ENCODE measurements at regions not wholly inside any gene's neighbourhood (a gene's known extent, or its start where the extent isn't known, plus 50 kb on each side); places are given as distances from the start of the nearest gene placed in this dataset.

- CTCF ChIA-PET, result interaction anchor here (0.7 kb wide), 1 partner anchor 294 kb away, joined by 3 read pairs; no protein-coding TSS in a partner anchor
- DNase-seq (ENCODE audit: extremely low spot score), result no peak
- no peak for TF ChIP-seq TARDBP (IDR thresholded peaks at IDR 0.05)
- no peak for TF ChIP-seq L3MBTL2 (conservative IDR thresholded peaks at IDR 0.05)
- no peak for TF ChIP-seq ARNT (IDR thresholded peaks at IDR 0.05)
- no peak for TF ChIP-seq CTBP1 (IDR thresholded peaks at IDR 0.05; ENCODE audit: borderline replicate concordance)
- no peak for TF ChIP-seq SUZ12 (IDR thresholded peaks at IDR 0.05)
- no peak for TF ChIP-seq FOXA1 (IDR thresholded peaks at IDR 0.05)
- no peak for TF ChIP-seq SP1 (IDR thresholded peaks at IDR 0.05)
- TF ChIP-seq FOXM1 (IDR thresholded peaks at IDR 0.05; ENCODE audit: borderline replicate concordance), result no peak
- TF ChIP-seq, protein P1, sequence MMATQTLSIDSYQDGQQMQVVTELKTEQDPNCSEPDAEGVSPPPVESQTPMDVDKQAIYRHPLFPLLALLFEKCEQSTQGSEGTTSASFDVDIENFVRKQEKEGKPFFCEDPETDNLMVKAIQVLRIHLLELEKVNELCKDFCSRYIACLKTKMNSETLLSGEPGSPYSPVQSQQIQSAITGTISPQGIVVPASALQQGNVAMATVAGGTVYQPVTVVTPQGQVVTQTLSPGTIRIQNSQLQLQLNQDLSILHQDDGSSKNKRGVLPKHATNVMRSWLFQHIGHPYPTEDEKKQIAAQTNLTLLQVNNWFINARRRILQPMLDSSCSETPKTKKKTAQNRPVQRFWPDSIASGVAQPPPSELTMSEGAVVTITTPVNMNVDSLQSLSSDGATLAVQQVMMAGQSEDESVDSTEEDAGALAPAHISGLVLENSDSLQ (IDR thresholded peaks at IDR 0.05), result no peak
- no peak for TF ChIP-seq BHLHE40 (IDR thresholded peaks at IDR 0.05; ENCODE audit: borderline replicate concordance)
- no peak for TF ChIP-seq HDGF (IDR thresholded peaks at IDR 0.05; ENCODE audit: borderline replicate concordance)
- TF ChIP-seq ZNF384 (IDR thresholded peaks at IDR 0.05), result no peak
- TF ChIP-seq LEF1 (IDR thresholded peaks at IDR 0.05; ENCODE audit: borderline replicate concordance), result no peak
- POLR2A ChIA-PET, result no interaction called here
Measured at GRCh38 chr12:75771023-75771422, 259.6 kb upstream of the KRR1 start.

GRCh38 chr12:75767957-75768356 lies 256.5 kb upstream of the KRR1 start:
- no peak for TF ChIP-seq NFRKB (IDR thresholded peaks at IDR 0.05)
- no peak for TF ChIP-seq L3MBTL2 (conservative IDR thresholded peaks at IDR 0.05)
- no peak for TF ChIP-seq LEF1 (IDR thresholded peaks at IDR 0.05; ENCODE audit: borderline replicate concordance)
- TF ChIP-seq ELF4 (IDR thresholded peaks at IDR 0.05), result no peak
- TF ChIP-seq, protein P1 (IDR thresholded peaks at IDR 0.05), result no peak
- no peak for TF ChIP-seq CTBP1 (IDR thresholded peaks at IDR 0.05; ENCODE audit: borderline replicate concordance)
- no peak for TF ChIP-seq SP1 (IDR thresholded peaks at IDR 0.05)
- no peak for TF ChIP-seq SUZ12 (IDR thresholded peaks at IDR 0.05)
- no peak for TF ChIP-seq TARDBP (IDR thresholded peaks at IDR 0.05)
- POLR2A ChIA-PET, result no interaction called here
- no peak for DNase-seq (ENCODE audit: extremely low spot score)
- CTCF ChIA-PET, result interaction anchor here (0.6 kb wide), 1 partner anchor 142 kb away, joined by 5 read pairs; no protein-coding TSS in a partner anchor

- TF ChIP-seq, protein P1 (IDR thresholded peaks at IDR 0.05), result no peak
- TF ChIP-seq L3MBTL2 (conservative IDR thresholded peaks at IDR 0.05), result no peak
- no peak for TF ChIP-seq FOXM1 (IDR thresholded peaks at IDR 0.05; ENCODE audit: borderline replicate concordance)
- no peak for TF ChIP-seq ARNT (IDR thresholded peaks at IDR 0.05)
- no peak for TF ChIP-seq TARDBP (IDR thresholded peaks at IDR 0.05)
- POLR2A ChIA-PET, result no interaction called here
- CTCF ChIA-PET, result no interaction called here
- no peak for DNase-seq (ENCODE audit: extremely low spot score)
Measured at GRCh38 chr12:75766263-75767160, 255.1 kb upstream of the KRR1 start.

DNA sequence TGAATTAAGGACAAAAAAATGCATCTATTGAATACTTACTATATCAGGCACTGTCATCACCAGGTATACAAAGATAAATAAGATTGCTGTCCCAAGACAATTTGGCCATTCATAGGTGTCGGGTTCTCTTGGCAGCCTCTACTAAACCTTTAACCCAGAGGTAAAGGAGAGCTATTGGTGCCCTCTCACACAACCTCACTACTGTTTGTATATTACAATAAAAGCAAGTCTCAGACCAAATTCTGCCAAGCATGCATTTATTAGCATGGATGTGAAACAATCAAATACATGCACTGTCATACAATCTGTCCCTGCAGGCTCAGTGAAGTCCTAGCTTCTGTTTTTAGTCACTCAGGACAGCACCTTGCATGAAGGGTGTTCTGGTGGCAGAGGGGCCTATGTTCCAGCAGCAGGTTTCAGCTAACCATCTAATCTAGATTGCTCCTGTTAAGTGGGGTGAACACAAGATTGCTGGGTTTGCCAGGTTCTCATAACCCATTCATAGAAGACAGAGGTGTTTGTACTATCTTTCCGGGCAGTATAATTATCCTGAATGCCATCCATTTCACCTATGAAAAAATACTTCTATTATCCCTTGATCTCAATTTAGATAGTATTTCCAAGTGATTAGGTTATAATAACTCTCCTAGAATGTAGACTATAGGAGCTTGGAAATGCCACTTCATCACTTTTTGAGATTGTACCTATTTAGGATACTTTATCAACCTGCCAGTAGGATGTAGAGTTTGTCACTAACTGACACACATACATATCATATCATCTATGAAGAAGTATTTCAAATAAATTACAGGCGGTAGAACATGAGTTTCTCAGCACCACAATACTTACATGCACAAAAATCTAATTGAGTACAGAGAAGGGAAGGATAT lies 254.0 kb upstream of the KRR1 start:
- ChIA-PET CTCF (interaction anchor here (0.5 kb wide), 1 partner anchor 143 kb away, joined by 3 read pairs; no protein-coding TSS in a partner anchor), POLR2A (no interaction called here)
- no peak for DNase-seq (ENCODE audit: extremely low spot score)
- TF ChIP-seq SP1 (IDR thresholded peaks at IDR 0.05), result no peak
- no peak for TF ChIP-seq LEF1 (IDR thresholded peaks at IDR 0.05; ENCODE audit: borderline replicate concordance)
- TF ChIP-seq HDGF (IDR thresholded peaks at IDR 0.05; ENCODE audit: borderline replicate concordance), result no peak
- TF ChIP-seq SUZ12 (IDR thresholded peaks at IDR 0.05), result no peak
- no peak for TF ChIP-seq TARDBP (IDR thresholded peaks at IDR 0.05)
- TF ChIP-seq, protein P1 (IDR thresholded peaks at IDR 0.05), result no peak
- TF ChIP-seq ZNF384 (IDR thresholded peaks at IDR 0.05), result no peak
- no peak for TF ChIP-seq FOXA1 (IDR thresholded peaks at IDR 0.05)
- no peak for TF ChIP-seq FOXM1 (IDR thresholded peaks at IDR 0.05; ENCODE audit: borderline replicate concordance)
- no peak for TF ChIP-seq FOXK2 (IDR thresholded peaks at IDR 0.05)
- TF ChIP-seq NFRKB (IDR thresholded peaks at IDR 0.05), result no peak
- TF ChIP-seq ELF4 (IDR thresholded peaks at IDR 0.05), result no peak
- TF ChIP-seq ARNT (IDR thresholded peaks at IDR 0.05), result no peak
- no peak for TF ChIP-seq BHLHE40 (IDR thresholded peaks at IDR 0.05; ENCODE audit: borderline replicate concordance)
- no peak for TF ChIP-seq L3MBTL2 (conservative IDR thresholded peaks at IDR 0.05)
- no peak for TF ChIP-seq CTBP1 (IDR thresholded peaks at IDR 0.05; ENCODE audit: borderline replicate concordance)
